ENCODE measurements at regions not wholly inside any gene's neighbourhood (a gene's known extent, or its start where the extent isn't known, plus 50 kb on each side); places are given as distances from the start of the nearest gene placed in this dataset.

- TF ChIP-seq CTCF (conservative IDR thresholded peaks at IDR 0.05): no peak
- Mint-ChIP-seq H3K27ac (no peak overlapping the region), H3K9me3 (no peaks in the 10 kb centered on the region), H3K36me3 (no peaks in the 10 kb centered on the region), H3K27me3 (peaks cover 10% of the 10 kb centered on the region), H3K4me3 (no peak overlapping the region), H3K4me1 (ENCODE audit: unreplicated experiment) (peaks cover 11% of the 10 kb centered on the region)
- no peak for DNase-seq (ENCODE audit: extremely low spot score, unreplicated experiment)
Measured at GRCh38 chr7:101693498-101694091, 64.5 kb upstream of the MYL10 start.

DNA sequence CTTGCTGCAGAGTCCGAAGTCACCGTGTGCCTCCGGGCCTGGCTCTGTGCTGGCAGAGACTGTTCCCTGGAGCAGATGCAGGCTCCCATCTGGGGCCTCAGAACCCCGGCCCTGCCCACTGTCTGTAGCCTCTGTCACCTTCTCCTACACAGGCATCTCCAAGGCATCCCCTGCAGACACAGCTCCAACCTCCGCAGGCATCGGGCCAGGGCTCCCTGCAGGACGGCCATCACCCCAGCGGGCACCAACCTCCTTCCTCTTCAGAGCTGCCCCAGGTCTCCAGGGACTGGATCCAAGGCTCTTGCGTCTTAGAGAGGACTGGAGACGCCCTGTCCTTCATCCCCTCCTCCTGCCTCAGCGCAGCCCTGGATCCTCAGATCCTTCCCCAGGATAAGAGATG lies 69.9 kb upstream of the MYL10 start:
- peaks cover 7% of the 10 kb centered on the region for H3K4me1 Mint-ChIP-seq (ENCODE audit: unreplicated experiment)
- no peak for DNase-seq (ENCODE audit: extremely low spot score, unreplicated experiment)

GRCh38 chr7:101699399-101699798 lies 70.3 kb upstream of the MYL10 start:
- peaks cover 7% of the 10 kb centered on the region for H3K4me1 Mint-ChIP-seq (ENCODE audit: unreplicated experiment)
- no peak overlapping the region for H3K4me3 Mint-ChIP-seq
- no peaks in the 10 kb centered on the region for H3K9me3 Mint-ChIP-seq
- H3K27ac Mint-ChIP-seq: no peak overlapping the region
- peaks cover 11% of the 10 kb centered on the region for H3K27me3 Mint-ChIP-seq
- no peaks in the 10 kb centered on the region for H3K36me3 Mint-ChIP-seq
- TF ChIP-seq CTCF (conservative IDR thresholded peaks at IDR 0.05): no peak
- no peak for DNase-seq (ENCODE audit: extremely low spot score, unreplicated experiment)

More for the DNA sequence above, 69.9 kb upstream of the MYL10 start:
- Mint-ChIP-seq H3K4me3 (no peak overlapping the region), H3K27me3 (peaks cover 11% of the 10 kb centered on the region), H3K36me3 (no peaks in the 10 kb centered on the region), H3K9me3 (no peaks in the 10 kb centered on the region), H3K27ac (no peak overlapping the region)
- TF ChIP-seq CTCF (conservative IDR thresholded peaks at IDR 0.05): no peak

- no peak for TF ChIP-seq CTCF (conservative IDR thresholded peaks at IDR 0.05)
- Mint-ChIP-seq H3K36me3 (no peaks in the 10 kb centered on the region), H3K9me3 (no peaks in the 10 kb centered on the region), H3K4me3 (no peak overlapping the region), H3K27ac (no peak overlapping the region), H3K4me1 (ENCODE audit: unreplicated experiment) (peaks cover 7% of the 10 kb centered on the region), H3K27me3 (peaks cover 11% of the 10 kb centered on the region)
- DNase-seq (ENCODE audit: extremely low spot score, unreplicated experiment): no peak
Measured at GRCh38 chr7:101699881-101700823, 71.1 kb upstream of the MYL10 start.

DNA sequence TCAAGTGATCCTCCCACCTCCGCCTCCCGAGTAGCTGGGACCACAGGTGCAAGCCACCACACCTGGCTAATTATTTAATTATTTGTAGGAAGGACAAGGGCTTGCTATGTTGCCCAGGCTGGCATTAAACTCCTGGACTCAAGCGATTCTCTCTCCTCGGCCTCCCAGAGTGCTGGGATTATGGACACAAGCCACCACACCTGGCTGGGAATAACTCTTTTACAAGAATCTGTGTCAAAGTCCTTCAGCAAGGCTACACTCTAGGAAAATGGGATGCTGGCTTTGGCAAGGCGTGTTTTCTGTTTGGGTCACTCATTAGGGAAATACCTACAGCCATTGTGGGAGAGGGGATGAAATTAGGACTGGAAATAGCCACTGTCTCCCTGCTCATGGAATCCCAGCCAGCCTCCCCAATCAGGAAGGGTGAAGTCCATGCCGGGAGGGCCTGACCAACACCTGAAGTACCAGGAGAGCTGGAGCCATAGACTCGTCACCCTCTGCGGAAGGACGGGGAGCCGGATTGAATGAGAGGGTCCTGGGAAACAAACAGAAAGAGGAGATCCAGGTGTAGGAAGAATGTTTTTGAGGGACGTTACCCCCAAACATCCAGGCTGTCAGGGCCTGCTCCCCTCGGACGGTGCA lies 72.2 kb upstream of the MYL10 start:
- peaks cover 11% of the 10 kb centered on the region for H3K27me3 Mint-ChIP-seq
- H3K9me3 Mint-ChIP-seq: no peaks in the 10 kb centered on the region
- H3K27ac Mint-ChIP-seq: no peak overlapping the region
- H3K36me3 Mint-ChIP-seq: no peaks in the 10 kb centered on the region
- DNase-seq (ENCODE audit: extremely low spot score, unreplicated experiment): no peak
- TF ChIP-seq CTCF (conservative IDR thresholded peaks at IDR 0.05): no peak
- peaks cover 7% of the 10 kb centered on the region for H3K4me1 Mint-ChIP-seq (ENCODE audit: unreplicated experiment)
- no peak overlapping the region for H3K4me3 Mint-ChIP-seq

Measured in type B pancreatic cell (in vitro differentiated cells).